Stimulated activated CD8-positive, alpha-beta memory T cell treated with anti-CD3 and anti-CD28 coated beads, Interleukin-7, amount 100 ng/mL, for 1 hour (primary cell): ENCODE measurements at regions not wholly inside any gene's neighbourhood (a gene's known extent, or its start where the extent isn't known, plus 50 kb on each side); places are given as distances from the start of the nearest gene placed in this dataset.

ENCODE experiments used
- DNase-seq, 2 donors: peaks; one replicate each; pipeline ENCODE4 v3.0.0-alpha.2; 2020; ENCODE audit warnings: low read depth in 2 of 2

- no peak for DNase-seq
These were observed 68.6 kb upstream of the GDF10 start for GRCh38 chr10:47231414-47231813.

GRCh38 chr10:47233631-47234030 lies 66.4 kb upstream of the GDF10 start:
- no peak for DNase-seq

- DNase-seq, result no peak
These were observed 64.5 kb upstream of the GDF10 start for GRCh38 chr10:47235484-47235883.

- DNase-seq, result no peak
These were observed 62.4 kb upstream of the GDF10 start for GRCh38 chr10:47237316-47238260.

- no peak for DNase-seq
These were observed 61.5 kb upstream of the GDF10 start for GRCh38 chr10:47238331-47239095.

- DNase-seq, result no peak
These were observed 60.8 kb upstream of the GDF10 start for GRCh38 chr10:47239211-47239610.

GRCh38 chr10:47240173-47240572 lies 59.8 kb upstream of the GDF10 start:
- DNase-seq, result no peak

GRCh38 chr10:47241256-47241655 lies 58.7 kb upstream of the GDF10 start:
- no peak for DNase-seq

GRCh38 chr10:47241946-47242867 lies 57.8 kb upstream of the GDF10 start:
- no peak for DNase-seq

GRCh38 chr10:47243356-47243755 lies 56.6 kb upstream of the GDF10 start:
- no peak for DNase-seq

GRCh38 chr10:47243791-47244190 lies 56.2 kb upstream of the GDF10 start:
- DNase-seq, result no peak

- DNase-seq, result no peak
These were observed 55.2 kb upstream of the GDF10 start for GRCh38 chr10:47244560-47245500.

- no peak for DNase-seq
These were observed 54.2 kb upstream of the GDF10 start for GRCh38 chr10:47245731-47246350.

- DNase-seq, result no peak
These were observed 53.4 kb upstream of the GDF10 start for GRCh38 chr10:47246406-47247147.

GRCh38 chr10:47247148-47248059 lies 52.6 kb upstream of the GDF10 start:
- DNase-seq, result no peak

- no peak for DNase-seq
These were observed 51.5 kb upstream of the GDF10 start for GRCh38 chr10:47248386-47249090.

GRCh38 chr10:47249881-47250280 lies 50.1 kb upstream of the GDF10 start:
- DNase-seq, result no peak
